ENCODE measurements at regions not wholly inside any gene's neighbourhood (a gene's known extent, or its start where the extent isn't known, plus 50 kb on each side); places are given as distances from the start of the nearest gene placed in this dataset.

- TF ChIP-seq ETS1 (IDR thresholded peaks at IDR 0.05) (no peak), CTCF (conservative IDR thresholded peaks at IDR 0.05; ENCODE audit: low read depth in 2 of 2) (no peak), CREB1 (CRISPR knock-in tag; IDR thresholded peaks at IDR 0.05; ENCODE audit: low read depth) (no peak), EZH2 (IDR thresholded peaks at IDR 0.05; ENCODE audit: low read depth, unreplicated experiment) (no peak), REST (IDR thresholded peaks at IDR 0.05; ENCODE audit: unreplicated experiment) (no peak)
Observed at GRCh38 chr4:157616741-157617472, 396.4 kb downstream of the GRIA2 start.
